HepG2 (cell line): ENCODE measurements at regions not wholly inside any gene's neighbourhood (a gene's known extent, or its start where the extent isn't known, plus 50 kb on each side); places are given as distances from the start of the nearest gene placed in this dataset.

ENCODE experiments used
- BCLAF1 ChIP-seq: fragments of 450-650 bp; IDR thresholded peaks from 2 replicates; pipeline ENCODE4 v1.6.1; 2017; ENCODE audit warnings: mild to moderate bottlenecking
- FOSL2 ChIP-seq: sonication (generic); formaldehyde crosslinking; IDR thresholded peaks from 2 replicates; pipeline ENCODE4 v1.4.0; 2020; ENCODE audit warnings: missing genetic modification reagents
- HOXA3 ChIP-seq: sonication (generic); formaldehyde crosslinking; IDR thresholded peaks from 2 replicates; pipeline ENCODE4 v1.5.0; 2020; ENCODE audit warnings: missing genetic modification reagents
- HOXA9 ChIP-seq: sonication (generic); formaldehyde crosslinking; IDR thresholded peaks from 2 replicates; pipeline ENCODE4 v1.8.1; 2022; ENCODE audit warnings: missing genetic modification reagents, mild to moderate bottlenecking, moderate library complexity, borderline replicate concordance
- IRF9 ChIP-seq: sonication (generic); formaldehyde crosslinking; IDR thresholded peaks from 2 replicates; pipeline ENCODE4 v1.8.0; 2022; ENCODE audit warnings: missing genetic modification reagents, mild to moderate bottlenecking, borderline replicate concordance
- JARID2 ChIP-seq: sonication (generic); formaldehyde crosslinking; IDR thresholded peaks from 2 replicates; pipeline ENCODE4 v1.8.1; 2023; ENCODE audit warnings: missing genetic modification reagents, inconsistent platforms; ENCODE audit not compliant: insufficient replicate concordance
- MAFF ChIP-seq: IDR thresholded peaks from 2 replicates; pipeline ENCODE4 v1.6.1; 2011; ENCODE audit warnings: low read depth, low read length, improper control_type of control experiment
- MYC ChIP-seq: sonication (generic); formaldehyde crosslinking; IDR thresholded peaks from 2 replicates; pipeline ENCODE4 v1.9.0; 2021; ENCODE audit warnings: missing genetic modification reagents, borderline replicate concordance
- NFKBIZ ChIP-seq: IDR thresholded peaks from 2 replicates; pipeline ENCODE4 v1.6.1; 2018; ENCODE audit warnings: missing genetic modification reagents, missing compliant biosample characterization
- NR1H2 ChIP-seq: sonication (generic); formaldehyde crosslinking; IDR thresholded peaks from 2 replicates; pipeline ENCODE4 v1.8.1; 2022; ENCODE audit warnings: low read depth, missing genetic modification reagents, borderline replicate concordance
- RFX5 ChIP-seq: IDR thresholded peaks from 2 replicates; pipeline ENCODE4 v1.6.1; 2011; ENCODE audit warnings: low read depth, low read length, improper control_type of control experiment
- SATB2 ChIP-seq: sonication (generic); formaldehyde crosslinking; IDR thresholded peaks from 2 replicates; pipeline ENCODE4 v1.5.0; 2020; ENCODE audit warnings: missing genetic modification reagents
- SNRNP70 ChIP-seq: fragments of 200-400 bp; formaldehyde crosslinking; IDR thresholded peaks from 2 replicates; pipeline ENCODE4 v1.6.1; 2017; ENCODE audit warnings: mild to moderate bottlenecking, low read depth, low read length, moderate library complexity
- TEAD2 ChIP-seq: sonication (generic); formaldehyde crosslinking; IDR thresholded peaks from 2 replicates; pipeline ENCODE4 v1.9.0; 2021; ENCODE audit warnings: missing genetic modification reagents
- ZKSCAN8 ChIP-seq: IDR thresholded peaks from 2 replicates; pipeline ENCODE4 v1.6.1; 2016; ENCODE audit warnings: borderline replicate concordance, missing genetic modification reagents, missing compliant biosample characterization
- ZNF10 ChIP-seq: sonication (generic); formaldehyde crosslinking; IDR thresholded peaks from 2 replicates; pipeline ENCODE4 v1.4.0; 2020; ENCODE audit warnings: mild to moderate bottlenecking, low read depth, missing genetic modification reagents, borderline replicate concordance
- ZNF17 ChIP-seq: sonication (generic); formaldehyde crosslinking; IDR thresholded peaks from 2 replicates; pipeline ENCODE4 v1.5.0; 2020; ENCODE audit warnings: mild to moderate bottlenecking, missing genetic modification reagents
- ZNF24 ChIP-seq: fragments of 450-650 bp; IDR thresholded peaks from 2 replicates; pipeline ENCODE4 v1.6.1; 2017; ENCODE audit warnings: antibody characterized with exemption, mild to moderate bottlenecking
- ZNF333 ChIP-seq: sonication (generic); formaldehyde crosslinking; IDR thresholded peaks from 2 replicates; pipeline ENCODE4 v1.4.0; 2020; ENCODE audit warnings: mild to moderate bottlenecking, missing genetic modification reagents, borderline replicate concordance
- ZNF768 ChIP-seq: sonication (generic); formaldehyde crosslinking; IDR thresholded peaks from 2 replicates; pipeline ENCODE4 v1.4.0; 2020; ENCODE audit warnings: missing genetic modification reagents
- ZNF777 ChIP-seq: sonication (generic); formaldehyde crosslinking; IDR thresholded peaks from 2 replicates; pipeline ENCODE4 v1.4.0; 2020; ENCODE audit warnings: missing genetic modification reagents
- ZNF883 ChIP-seq: sonication (generic); formaldehyde crosslinking; IDR thresholded peaks from 2 replicates; pipeline ENCODE4 v1.5.1; 2020; ENCODE audit warnings: mild to moderate bottlenecking, missing genetic modification reagents; ENCODE audit errors: not compliant biosample characterization
- TF ChIP-seq, protein P1 (sequence below): sonication (generic); formaldehyde crosslinking; IDR thresholded peaks from 2 replicates; pipeline ENCODE4 v1.4.0; 2020; ENCODE audit warnings: missing genetic modification reagents
- TF ChIP-seq, protein P2 (sequence below): sonication (generic); formaldehyde crosslinking; IDR thresholded peaks from 2 replicates; pipeline ENCODE4 v1.5.1; 2020; ENCODE audit warnings: mild to moderate bottlenecking, missing genetic modification reagents, borderline replicate concordance

DNA sequence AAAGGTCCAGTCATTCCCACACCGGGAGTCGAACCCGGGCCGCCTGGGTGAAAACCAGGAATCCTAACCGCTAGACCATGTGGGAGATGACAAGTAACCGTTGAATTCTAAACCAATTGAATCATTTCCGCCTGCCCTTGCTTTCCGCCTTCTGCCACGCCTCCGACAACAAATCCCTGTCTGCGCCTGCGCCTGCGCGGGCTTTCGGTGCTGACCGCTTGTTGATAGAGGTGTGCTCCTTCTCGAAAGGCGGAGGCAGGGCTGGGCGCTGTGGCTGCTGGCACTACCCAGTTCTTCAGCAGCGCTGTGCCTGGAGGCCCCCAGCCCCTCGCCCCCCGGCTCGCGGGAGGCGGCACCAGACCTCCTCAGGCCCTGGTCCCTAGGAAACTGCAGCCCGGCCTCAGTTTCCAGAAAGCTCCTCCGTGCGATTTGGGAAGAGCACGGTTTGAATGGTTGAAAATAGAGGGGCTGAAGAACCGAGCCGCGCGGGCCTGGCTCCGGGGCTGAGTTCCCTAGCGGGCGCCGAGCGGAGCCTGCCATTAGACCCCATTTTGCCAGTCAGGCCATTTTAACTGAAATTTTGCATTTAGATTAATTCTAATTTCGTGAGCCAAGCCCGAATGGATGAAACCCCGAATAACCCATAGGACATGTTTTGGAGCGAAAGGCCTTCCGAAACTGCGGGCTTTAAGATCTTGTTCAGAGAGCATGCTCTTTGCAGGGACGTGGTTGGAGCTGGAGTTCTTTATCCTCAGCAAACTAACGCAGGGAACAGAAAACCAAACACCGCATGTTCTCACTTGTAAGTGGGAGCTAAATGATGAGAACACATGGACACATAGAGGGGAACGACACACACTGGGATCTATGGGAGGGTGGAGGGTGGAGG is 219.3 kb upstream of the ATP10A start (continued):
- 0 out of 2 replicates have a peak, but pooled peaks have one; percentile 27 for TF ChIP-seq NFKBIZ (CRISPR knock-in tag)
- TF ChIP-seq RFX5 = no peak
- no peak; the same call in none of the 2 replicates for TF ChIP-seq IRF9 (CRISPR knock-in tag)
- peak; percentile 75; the same call in 1 of the 2 replicates for TF ChIP-seq ZNF768 (CRISPR knock-in tag)
- peak; percentile 62; the same call in 1 of the 2 replicates for TF ChIP-seq ZNF333
- TF ChIP-seq ZNF24 = peak; percentile 98
- TF ChIP-seq ZNF17 (CRISPR knock-in tag) = no peak
- no peak for TF ChIP-seq ZNF10 (CRISPR knock-in tag)
- TF ChIP-seq JARID2 (CRISPR knock-in tag) = no peak
- TF ChIP-seq, protein P1, sequence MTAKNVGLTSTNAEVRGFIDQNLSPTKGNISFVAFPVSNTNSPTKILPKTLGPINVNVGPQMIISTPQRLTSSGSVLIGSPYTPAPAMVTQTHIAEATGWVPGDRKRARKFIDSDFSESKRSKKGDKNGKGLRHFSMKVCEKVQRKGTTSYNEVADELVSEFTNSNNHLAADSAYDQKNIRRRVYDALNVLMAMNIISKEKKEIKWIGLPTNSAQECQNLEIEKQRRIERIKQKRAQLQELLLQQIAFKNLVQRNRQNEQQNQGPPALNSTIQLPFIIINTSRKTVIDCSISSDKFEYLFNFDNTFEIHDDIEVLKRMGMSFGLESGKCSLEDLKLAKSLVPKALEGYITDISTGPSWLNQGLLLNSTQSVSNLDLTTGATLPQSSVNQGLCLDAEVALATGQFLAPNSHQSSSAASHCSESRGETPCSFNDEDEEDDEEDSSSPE = peak; percentile 84
- TF ChIP-seq SNRNP70 = no peak
- no peak for TF ChIP-seq ZKSCAN8 (CRISPR knock-in tag)
- TF ChIP-seq FOSL2 = peak; percentile 66
- peak; percentile 66; the same call in 1 of the 2 replicates for TF ChIP-seq HOXA3 (CRISPR knock-in tag)
- peak; percentile 72; the same call in 1 of the 2 replicates for TF ChIP-seq MYC
- TF ChIP-seq, protein P2, sequence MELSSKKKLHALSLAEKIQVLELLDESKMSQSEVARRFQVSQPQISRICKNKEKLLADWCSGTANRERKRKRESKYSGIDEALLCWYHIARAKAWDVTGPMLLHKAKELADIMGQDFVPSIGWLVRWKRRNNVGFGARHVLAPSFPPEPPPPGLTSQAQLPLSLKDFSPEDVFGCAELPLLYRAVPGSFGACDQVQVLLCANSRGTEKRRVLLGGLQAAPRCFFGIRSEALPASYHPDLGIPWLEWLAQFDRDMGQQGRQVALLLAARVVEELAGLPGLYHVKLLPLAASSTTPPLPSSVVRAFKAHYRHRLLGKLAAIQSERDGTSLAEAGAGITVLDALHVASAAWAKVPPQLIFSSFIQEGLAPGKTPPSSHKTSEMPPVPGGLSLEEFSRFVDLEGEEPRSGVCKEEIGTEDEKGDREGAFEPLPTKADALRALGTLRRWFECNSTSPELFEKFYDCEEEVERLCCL = no peak
- TF ChIP-seq ZNF883 (CRISPR knock-in tag) = no peak
- no peak for TF ChIP-seq HOXA9 (CRISPR knock-in tag)
- 0 out of 2 replicates have a peak, but pooled peaks have one; percentile 30 for TF ChIP-seq ZNF777 (CRISPR knock-in tag)
- TF ChIP-seq SATB2 (CRISPR knock-in tag) = peak; percentile 43; the same call in 1 of the 2 replicates
- no peak for TF ChIP-seq TEAD2
- no peak for TF ChIP-seq MAFF
- no peak for TF ChIP-seq NR1H2 (CRISPR knock-in tag)
- no peak for TF ChIP-seq BCLAF1
